ENCODE measurements at regions not wholly inside any gene's neighbourhood (a gene's known extent, or its start where the extent isn't known, plus 50 kb on each side); places are given as distances from the start of the nearest gene placed in this dataset.

GRCh38 chr4:167419468-167420140 lies 185.3 kb upstream of the SPOCK3 start:
- no peak overlapping the region for H3K27ac ChIP-seq (ENCODE audit: low read length)
- H3K4me1 ChIP-seq (ENCODE audit: control insufficient read depth, low read depth, low read length), result no peaks in the 10 kb centered on the region
- no peak overlapping the region for H3K9ac ChIP-seq (ENCODE audit: low read length)

GRCh38 chr4:167421201-167421600 lies 186.9 kb upstream of the SPOCK3 start:
- Histone ChIP-seq H3K4me1 (ENCODE audit: control insufficient read depth, low read depth, low read length) (no peaks in the 10 kb centered on the region), H3K9ac (ENCODE audit: low read length) (no peak overlapping the region), H3K27ac (ENCODE audit: low read length) (no peak overlapping the region), H3K4me3 (ENCODE audit: low read length) (no peak overlapping the region), H3K36me3 (ENCODE audit: control insufficient read depth, low read depth, low read length) (no peaks in the 10 kb centered on the region), H3K27me3 (ENCODE audit: control insufficient read depth, insufficient read depth, low read length) (no peaks in the 10 kb centered on the region), H3K9me3 (ENCODE audit: control insufficient read depth, low read depth, low read length) (no peaks in the 10 kb centered on the region)

More at GRCh38 chr4:167419468-167420140, 185.3 kb upstream of the SPOCK3 start:
- no peaks in the 10 kb centered on the region for H3K9me3 ChIP-seq (ENCODE audit: control insufficient read depth, low read depth, low read length)
- H3K36me3 ChIP-seq (ENCODE audit: control insufficient read depth, low read depth, low read length), result no peaks in the 10 kb centered on the region
- H3K4me3 ChIP-seq (ENCODE audit: low read length), result no peak overlapping the region
- no peaks in the 10 kb centered on the region for H3K27me3 ChIP-seq (ENCODE audit: control insufficient read depth, insufficient read depth, low read length)

- Histone ChIP-seq H3K27ac (ENCODE audit: low read length) (no peak overlapping the region), H3K36me3 (ENCODE audit: control insufficient read depth, low read depth, low read length) (no peaks in the 10 kb centered on the region), H3K9ac (ENCODE audit: low read length) (no peak overlapping the region), H3K27me3 (ENCODE audit: control insufficient read depth, insufficient read depth, low read length) (no peaks in the 10 kb centered on the region), H3K4me1 (ENCODE audit: control insufficient read depth, low read depth, low read length) (no peaks in the 10 kb centered on the region), H3K4me3 (ENCODE audit: low read length) (no peak overlapping the region), H3K9me3 (ENCODE audit: control insufficient read depth, low read depth, low read length) (no peaks in the 10 kb centered on the region)
Observed at GRCh38 chr4:167424341-167425256, 190.3 kb upstream of the SPOCK3 start.

GRCh38 chr4:167428156-167428555 lies 193.9 kb upstream of the SPOCK3 start:
- Histone ChIP-seq H3K27ac (ENCODE audit: low read length) (no peak overlapping the region), H3K27me3 (ENCODE audit: control insufficient read depth, insufficient read depth, low read length) (no peaks in the 10 kb centered on the region), H3K4me3 (ENCODE audit: low read length) (no peak overlapping the region), H3K36me3 (ENCODE audit: control insufficient read depth, low read depth, low read length) (no peaks in the 10 kb centered on the region), H3K9me3 (ENCODE audit: control insufficient read depth, low read depth, low read length) (no peaks in the 10 kb centered on the region), H3K4me1 (ENCODE audit: control insufficient read depth, low read depth, low read length) (no peaks in the 10 kb centered on the region), H3K9ac (ENCODE audit: low read length) (no peak overlapping the region)

GRCh38 chr4:167431371-167431770 lies 197.1 kb upstream of the SPOCK3 start:
- Histone ChIP-seq H3K27me3 (ENCODE audit: control insufficient read depth, insufficient read depth, low read length) (no peaks in the 10 kb centered on the region), H3K27ac (ENCODE audit: low read length) (no peak overlapping the region), H3K9ac (ENCODE audit: low read length) (no peak overlapping the region), H3K36me3 (ENCODE audit: control insufficient read depth, low read depth, low read length) (no peaks in the 10 kb centered on the region), H3K4me3 (ENCODE audit: low read length) (no peak overlapping the region), H3K4me1 (ENCODE audit: control insufficient read depth, low read depth, low read length) (no peaks in the 10 kb centered on the region), H3K9me3 (ENCODE audit: control insufficient read depth, low read depth, low read length) (no peaks in the 10 kb centered on the region)

GRCh38 chr4:167435786-167436185 lies 201.5 kb upstream of the SPOCK3 start:
- no peak overlapping the region for H3K27ac ChIP-seq (ENCODE audit: low read length)
- H3K4me3 ChIP-seq (ENCODE audit: low read length), result no peak overlapping the region
- no peaks in the 10 kb centered on the region for H3K27me3 ChIP-seq (ENCODE audit: control insufficient read depth, insufficient read depth, low read length)
- no peak overlapping the region for H3K9ac ChIP-seq (ENCODE audit: low read length)
- no peaks in the 10 kb centered on the region for H3K9me3 ChIP-seq (ENCODE audit: control insufficient read depth, low read depth, low read length)
- H3K4me1 ChIP-seq (ENCODE audit: control insufficient read depth, low read depth, low read length), result no peaks in the 10 kb centered on the region
- no peaks in the 10 kb centered on the region for H3K36me3 ChIP-seq (ENCODE audit: control insufficient read depth, low read depth, low read length)

DNA sequence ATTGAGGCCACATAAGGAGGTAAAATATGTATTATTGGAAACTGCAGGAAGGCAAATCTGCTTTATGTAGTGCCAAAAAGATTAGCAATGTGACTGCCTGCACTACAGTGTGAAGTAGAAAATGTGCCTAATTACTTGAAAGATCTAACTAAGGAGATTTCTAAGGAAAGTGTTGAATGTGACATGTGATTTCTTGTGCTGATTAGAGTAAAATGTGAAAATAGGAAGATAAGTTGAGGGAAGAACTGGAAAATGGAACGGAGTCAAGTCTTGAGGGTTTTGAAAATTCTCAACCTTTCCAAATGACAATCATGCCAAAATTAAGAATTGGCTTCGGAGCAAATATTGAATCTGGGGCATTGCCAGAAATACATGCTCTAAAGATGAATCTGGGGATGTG lies 209.5 kb upstream of the SPOCK3 start:
- Histone ChIP-seq H3K9me3 (ENCODE audit: control insufficient read depth, low read depth, low read length) (no peaks in the 10 kb centered on the region), H3K36me3 (ENCODE audit: control insufficient read depth, low read depth, low read length) (no peaks in the 10 kb centered on the region), H3K9ac (ENCODE audit: low read length) (no peak overlapping the region), H3K27ac (ENCODE audit: low read length) (no peak overlapping the region), H3K4me1 (ENCODE audit: control insufficient read depth, low read depth, low read length) (no peaks in the 10 kb centered on the region), H3K27me3 (ENCODE audit: control insufficient read depth, insufficient read depth, low read length) (no peaks in the 10 kb centered on the region), H3K4me3 (ENCODE audit: low read length) (no peak overlapping the region)

DNA sequence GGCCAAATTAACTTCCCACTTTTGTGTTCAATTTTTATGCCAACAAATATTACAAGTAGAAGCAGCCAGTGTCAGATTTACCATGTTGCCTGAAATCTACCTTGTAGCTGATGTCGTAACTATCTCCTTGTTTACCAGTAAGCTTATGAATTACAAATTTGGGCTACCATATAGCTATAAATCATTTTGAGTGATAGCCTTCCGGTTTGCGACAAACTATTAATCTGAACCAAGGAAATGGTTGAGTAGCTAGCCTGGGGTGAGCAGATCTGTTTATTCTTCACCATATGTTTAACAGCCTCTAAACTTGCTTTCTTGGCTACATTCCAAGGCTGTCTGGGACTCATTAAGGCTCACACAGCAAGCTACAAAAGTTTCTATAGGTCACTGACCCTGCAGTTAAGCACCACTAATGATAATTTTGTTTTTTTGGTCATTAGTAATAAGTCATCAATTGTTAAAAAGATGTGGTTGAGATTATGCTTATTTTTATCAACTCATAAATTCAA lies 218.7 kb upstream of the SPOCK3 start:
- H3K27ac ChIP-seq (ENCODE audit: low read length), result no peak overlapping the region
- no peak overlapping the region for H3K9ac ChIP-seq (ENCODE audit: low read length)
- no peaks in the 10 kb centered on the region for H3K36me3 ChIP-seq (ENCODE audit: control insufficient read depth, low read depth, low read length)
- no peaks in the 10 kb centered on the region for H3K27me3 ChIP-seq (ENCODE audit: control insufficient read depth, insufficient read depth, low read length)
- H3K4me3 ChIP-seq (ENCODE audit: low read length), result no peak overlapping the region
- H3K4me1 ChIP-seq (ENCODE audit: control insufficient read depth, low read depth, low read length), result no peaks in the 10 kb centered on the region
- no peaks in the 10 kb centered on the region for H3K9me3 ChIP-seq (ENCODE audit: control insufficient read depth, low read depth, low read length)

DNA sequence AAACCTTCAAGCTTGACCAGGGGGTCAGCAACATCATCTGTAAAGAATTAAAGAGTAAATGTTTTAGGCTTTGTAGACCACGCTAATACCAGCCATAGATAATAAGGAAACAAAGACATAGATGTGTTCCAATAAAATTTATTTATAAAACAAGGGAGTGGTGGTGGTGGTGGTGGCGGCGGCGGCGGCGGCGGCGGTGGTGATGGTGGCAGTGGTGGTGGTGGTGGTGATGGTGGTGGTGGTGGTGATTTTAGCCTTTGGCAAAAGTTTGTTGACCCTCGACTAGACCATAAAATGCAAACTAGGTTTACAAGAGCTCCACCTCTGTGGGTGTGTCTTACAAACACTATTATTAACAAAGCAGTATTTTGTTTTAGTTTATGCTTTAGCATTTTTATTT lies 222.3 kb upstream of the SPOCK3 start:
- Histone ChIP-seq H3K4me3 (ENCODE audit: low read length) (no peak overlapping the region), H3K36me3 (ENCODE audit: control insufficient read depth, low read depth, low read length) (no peaks in the 10 kb centered on the region), H3K4me1 (ENCODE audit: control insufficient read depth, low read depth, low read length) (no peaks in the 10 kb centered on the region), H3K9me3 (ENCODE audit: control insufficient read depth, low read depth, low read length) (no peaks in the 10 kb centered on the region), H3K27me3 (ENCODE audit: control insufficient read depth, insufficient read depth, low read length) (no peaks in the 10 kb centered on the region), H3K9ac (ENCODE audit: low read length) (no peak overlapping the region), H3K27ac (ENCODE audit: low read length) (no peak overlapping the region)

GRCh38 chr4:167469436-167469835 lies 235.1 kb upstream of the SPOCK3 start:
- H3K36me3 ChIP-seq (ENCODE audit: control insufficient read depth, low read depth, low read length), result no peaks in the 10 kb centered on the region
- no peaks in the 10 kb centered on the region for H3K9me3 ChIP-seq (ENCODE audit: control insufficient read depth, low read depth, low read length)
- no peak overlapping the region for H3K4me3 ChIP-seq (ENCODE audit: low read length)
- no peak overlapping the region for H3K27ac ChIP-seq (ENCODE audit: low read length)
- H3K9ac ChIP-seq (ENCODE audit: low read length), result no peak overlapping the region
- H3K4me1 ChIP-seq (ENCODE audit: control insufficient read depth, low read depth, low read length), result no peaks in the 10 kb centered on the region
- H3K27me3 ChIP-seq (ENCODE audit: control insufficient read depth, insufficient read depth, low read length), result no peaks in the 10 kb centered on the region

- Histone ChIP-seq H3K9ac (ENCODE audit: low read length) (no peak overlapping the region), H3K27ac (ENCODE audit: low read length) (no peak overlapping the region), H3K4me1 (ENCODE audit: control insufficient read depth, low read depth, low read length) (no peaks in the 10 kb centered on the region), H3K9me3 (ENCODE audit: control insufficient read depth, low read depth, low read length) (no peaks in the 10 kb centered on the region), H3K36me3 (ENCODE audit: control insufficient read depth, low read depth, low read length) (no peaks in the 10 kb centered on the region), H3K27me3 (ENCODE audit: control insufficient read depth, insufficient read depth, low read length) (no peaks in the 10 kb centered on the region), H3K4me3 (ENCODE audit: low read length) (no peak overlapping the region)
Observed at GRCh38 chr4:167475951-167476350, 241.7 kb upstream of the SPOCK3 start.

Measured in iPS-18a (cell line).